ENCODE measurements at regions not wholly inside any gene's neighbourhood (a gene's known extent, or its start where the extent isn't known, plus 50 kb on each side); places are given as distances from the start of the nearest gene placed in this dataset.

GRCh38 chr12:124635316-124635715, 67.9 kb upstream of the NCOR2 start:
- TF ChIP-seq ZNF274 (IDR thresholded peaks at IDR 0.05; ENCODE audit: low read depth, low read length) (no peak), SUZ12 (IDR thresholded peaks at IDR 0.05; ENCODE audit: extremely low read depth, insufficient read depth, insufficient read length) (no peak)
